HTR-8/SVneo (cell line): ENCODE measurements at regions not wholly inside any gene's neighbourhood (a gene's known extent, or its start where the extent isn't known, plus 50 kb on each side); places are given as distances from the start of the nearest gene placed in this dataset.

ENCODE experiments used
- DNase-seq: peaks from one replicate; pipeline ENCODE4 v3.0.0; 2011; ENCODE audit warnings: low spot score, mixed read lengths; ENCODE audit not compliant: insufficient read length
- FAIRE-seq: peaks from 2 replicates; lab custom pipeline; 2011; peaks lifted over from hg19 to GRCh38; lab: Jason Lieb, UNC

- FAIRE-seq (no peak), DNase-seq (no peak)
Observed at GRCh38 chr6:23087471-23087870, 518.1 kb downstream of the HDGFL1 start.

- no peak for FAIRE-seq
Observed at GRCh38 chr6:23088761-23089160, 519.4 kb downstream of the HDGFL1 start.

GRCh38 chr6:23089981-23090380 is 520.6 kb downstream of the HDGFL1 start:
- no peak for FAIRE-seq
- no peak for DNase-seq

More at GRCh38 chr6:23088761-23089160, 519.4 kb downstream of the HDGFL1 start:
- DNase-seq, result no peak

- FAIRE-seq (no peak), DNase-seq (no peak)
Observed at GRCh38 chr6:23091795-23092194, 522.4 kb downstream of the HDGFL1 start.

GRCh38 chr6:23096876-23097275 is 527.5 kb downstream of the HDGFL1 start:
- no peak for FAIRE-seq
- no peak for DNase-seq

- DNase-seq (no peak), FAIRE-seq (no peak)
Observed at GRCh38 chr6:23097566-23097965, 528.2 kb downstream of the HDGFL1 start.

GRCh38 chr6:23106951-23107350 is 537.6 kb downstream of the HDGFL1 start:
- no peak for FAIRE-seq
- DNase-seq, result no peak

- DNase-seq (no peak), FAIRE-seq (no peak)
Observed at GRCh38 chr6:23111984-23112383, 542.6 kb downstream of the HDGFL1 start.

GRCh38 chr6:23114812-23115504 is 545.6 kb downstream of the HDGFL1 start:
- DNase-seq (no peak), FAIRE-seq (no peak)

GRCh38 chr6:23137611-23138010 is 568.2 kb downstream of the HDGFL1 start:
- DNase-seq (no peak), FAIRE-seq (no peak)

- no peak for FAIRE-seq
- DNase-seq, result no peak
Observed at GRCh38 chr6:23140871-23141270, 571.5 kb downstream of the HDGFL1 start.

- no peak for FAIRE-seq
- no peak for DNase-seq
Observed at GRCh38 chr6:23145781-23146180, 576.4 kb downstream of the HDGFL1 start.

- DNase-seq (no peak), FAIRE-seq (no peak)
Observed at GRCh38 chr6:23154159-23154558, 584.8 kb downstream of the HDGFL1 start.

- no peak for DNase-seq
- no peak for FAIRE-seq
Observed at GRCh38 chr6:23170049-23170448, 600.7 kb downstream of the HDGFL1 start.

GRCh38 chr6:23173234-23173633 is 603.9 kb downstream of the HDGFL1 start:
- FAIRE-seq (no peak), DNase-seq (no peak)

- peak; percentile 48 for DNase-seq
- FAIRE-seq, result peak; percentile 87
Observed at GRCh38 chr6:23174781-23175361, 605.5 kb downstream of the HDGFL1 start.

- DNase-seq (no peak), FAIRE-seq (no peak)
Observed at GRCh38 chr6:23175391-23175790, 606.0 kb downstream of the HDGFL1 start.

- FAIRE-seq, result no peak
- DNase-seq, result no peak
Observed at GRCh38 chr6:23176471-23176870, 607.1 kb downstream of the HDGFL1 start.

GRCh38 chr6:23176883-23177282 is 607.5 kb downstream of the HDGFL1 start:
- DNase-seq (no peak), FAIRE-seq (no peak)

GRCh38 chr6:23177806-23178205 is 608.4 kb downstream of the HDGFL1 start:
- FAIRE-seq (no peak), DNase-seq (no peak)

- no peak for FAIRE-seq
- no peak for DNase-seq
Observed at GRCh38 chr6:23179994-23180393, 610.6 kb downstream of the HDGFL1 start.
